Lung (tissue), 11 donors: ENCODE measurements at regions not wholly inside any gene's neighbourhood (a gene's known extent, or its start where the extent isn't known, plus 50 kb on each side); places are given as distances from the start of the nearest gene placed in this dataset.

ENCODE experiments used
- ATAC-seq: fragments of 200-7000 bp; cut with Tn5 transposase; one replicate; pipeline ENCODE4 v1.9.1; 2020; ENCODE audit warnings: moderate number of reproducible peaks; ENCODE audit not compliant: insufficient read depth, low FRiP score
- DNase-seq, 3 donors: peaks; one replicate each; pipeline ENCODE4 v3.0.0-alpha.2; 2013 to 2017
- H3K27ac ChIP-seq, 2 donors: one replicate each; pipeline ENCODE4 v1.5.1; 2013; ENCODE audit warnings: mild to moderate bottlenecking in 2 of 2, moderate library complexity in 2 of 2, control low read depth in 1 of 2, inconsistent platforms in 1 of 2, low read depth in 1 of 2, low read length in 1 of 2
- H3K27me3 ChIP-seq, 3 donors: one replicate each; pipeline ENCODE4 v1.5.1; 2013; ENCODE audit warnings: low read length in 2 of 3; ENCODE audit not compliant: control insufficient read depth in 3 of 3, insufficient read depth in 3 of 3
- H3K36me3 ChIP-seq, 4 donors: one replicate each; pipeline ENCODE4 v1.5.1; 2013; ENCODE audit warnings: low read length in 4 of 4, mild to moderate bottlenecking in 1 of 4, moderate library complexity in 1 of 4; ENCODE audit not compliant: control insufficient read depth in 4 of 4, insufficient read depth in 4 of 4
- H3K4me1 ChIP-seq, 5 donors: one replicate each; pipeline ENCODE4 v1.5.1; 2013; ENCODE audit warnings: low read length in 5 of 5, mild to moderate bottlenecking in 2 of 5, moderate library complexity in 1 of 5; ENCODE audit not compliant: control insufficient read depth in 5 of 5, insufficient read depth in 5 of 5
- H3K4me3 ChIP-seq: one replicate; pipeline ENCODE4 v1.5.1; 2013; ENCODE audit warnings: mild to moderate bottlenecking, control low read depth, moderate library complexity
- H3K9ac ChIP-seq, 2 donors: one replicate each; pipeline ENCODE4 v1.5.1; 2013; ENCODE audit warnings: low read length in 2 of 2, control low read depth in 1 of 2; ENCODE audit not compliant: insufficient read depth in 1 of 2
- H3K9me3 ChIP-seq, 4 donors: one replicate each; pipeline ENCODE4 v1.5.1; 2013; ENCODE audit warnings: low read length in 3 of 4, mild to moderate bottlenecking in 1 of 4, moderate library complexity in 1 of 4; ENCODE audit not compliant: control insufficient read depth in 4 of 4, insufficient read depth in 3 of 4
- WGBS, 2 donors: extraction: QIAGEN DNeasy Blood & Tissue Kit; methylation state at CpG; one replicate each; pipeline ENCODE4 v1.1.7; 2013; 5-methylcytosine and 5-hydroxymethylcytosine counted together
- TF ChIP-seq, protein P1 (sequence below): IDR thresholded peaks from 2 replicates; pipeline ENCODE4 v1.5.1; 2012; ENCODE audit warnings: mild to moderate bottlenecking; ENCODE audit errors: control extremely low read depth, extremely low read depth
- donor health status: control.
- donor health status: control.
- donor health status: Bipolar disorder and iron deficiency.
- donor health status: healthy.
- donor health status: DM: yes; HTN: yes; CAD: no.

GRCh38 chr11:95453616-95454171, 222.7 kb upstream of the SESN3 start:
- WGBS, 2 donors, result 57 to 76% methylated on average over 7 of the region's 7 CpGs
- peaks cover 0 to 36% (median 16%) of the 10 kb centered on the region in 5 donors for H3K4me1 ChIP-seq
- no peak overlapping the region for H3K9ac ChIP-seq
- TF ChIP-seq, protein P1, sequence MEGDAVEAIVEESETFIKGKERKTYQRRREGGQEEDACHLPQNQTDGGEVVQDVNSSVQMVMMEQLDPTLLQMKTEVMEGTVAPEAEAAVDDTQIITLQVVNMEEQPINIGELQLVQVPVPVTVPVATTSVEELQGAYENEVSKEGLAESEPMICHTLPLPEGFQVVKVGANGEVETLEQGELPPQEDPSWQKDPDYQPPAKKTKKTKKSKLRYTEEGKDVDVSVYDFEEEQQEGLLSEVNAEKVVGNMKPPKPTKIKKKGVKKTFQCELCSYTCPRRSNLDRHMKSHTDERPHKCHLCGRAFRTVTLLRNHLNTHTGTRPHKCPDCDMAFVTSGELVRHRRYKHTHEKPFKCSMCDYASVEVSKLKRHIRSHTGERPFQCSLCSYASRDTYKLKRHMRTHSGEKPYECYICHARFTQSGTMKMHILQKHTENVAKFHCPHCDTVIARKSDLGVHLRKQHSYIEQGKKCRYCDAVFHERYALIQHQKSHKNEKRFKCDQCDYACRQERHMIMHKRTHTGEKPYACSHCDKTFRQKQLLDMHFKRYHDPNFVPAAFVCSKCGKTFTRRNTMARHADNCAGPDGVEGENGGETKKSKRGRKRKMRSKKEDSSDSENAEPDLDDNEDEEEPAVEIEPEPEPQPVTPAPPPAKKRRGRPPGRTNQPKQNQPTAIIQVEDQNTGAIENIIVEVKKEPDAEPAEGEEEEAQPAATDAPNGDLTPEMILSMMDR, result no peak
- no peak overlapping the region for H3K4me3 ChIP-seq
- H3K27ac ChIP-seq, result no peak overlapping the region
- peak in 2 of 3 donors; percentile 52 for DNase-seq
- H3K36me3 ChIP-seq, result no peaks in the 10 kb centered on the region
- no peaks in the 10 kb centered on the region for H3K9me3 ChIP-seq
- no peak for ATAC-seq
- no peaks in the 10 kb centered on the region for H3K27me3 ChIP-seq

GRCh38 chr11:95451682-95452081, 220.7 kb upstream of the SESN3 start:
- TF ChIP-seq, protein P1, result no peak
- no peaks in the 10 kb centered on the region for H3K9me3 ChIP-seq
- H3K36me3 ChIP-seq, result no peaks in the 10 kb centered on the region
- ATAC-seq (no peak), DNase-seq (no peak)
- no peak overlapping the region for H3K4me3 ChIP-seq
- no peak overlapping the region for H3K9ac ChIP-seq
- no peaks in the 10 kb centered on the region for H3K27me3 ChIP-seq
- WGBS, 2 donors, result 87 to 88% methylated on average over 1 of the region's 1 CpG
- H3K27ac ChIP-seq, result no peak overlapping the region
- H3K4me1 ChIP-seq, result peaks cover 0 to 35% (median 16%) of the 10 kb centered on the region in 5 donors

DNA sequence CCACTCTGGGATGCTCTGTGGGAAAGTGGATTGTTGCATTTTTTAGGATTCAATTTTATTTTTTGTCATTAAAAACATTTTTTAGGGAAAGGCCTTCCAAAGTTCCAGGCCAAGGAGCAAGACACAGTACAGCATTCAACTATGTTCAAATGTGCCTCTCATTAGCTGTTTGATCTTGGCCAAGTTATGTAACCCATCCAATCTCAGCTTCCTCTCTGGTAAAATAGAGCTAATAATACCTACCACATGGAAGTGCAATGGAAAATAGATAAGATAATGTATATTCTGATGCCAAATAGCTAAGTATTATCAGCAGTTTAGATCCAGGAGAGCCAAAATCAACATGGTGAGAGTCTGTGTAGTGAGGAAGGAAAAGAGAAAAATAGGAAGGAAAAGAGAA, 220.3 kb upstream of the SESN3 start:
- TF ChIP-seq, protein P1, result no peak
- ATAC-seq, result no peak
- Histone ChIP-seq H3K4me3 (no peak overlapping the region), H3K36me3 (no peaks in the 10 kb centered on the region), H3K4me1 (peaks cover 0 to 35% (median 16%) of the 10 kb centered on the region in 5 donors), H3K27me3 (no peaks in the 10 kb centered on the region), H3K27ac (no peak overlapping the region), H3K9me3 (no peaks in the 10 kb centered on the region), H3K9ac (no peak overlapping the region)
- peak in 2 of 3 donors; percentile 52 to 66 for DNase-seq
